WTC11 (cell line): ENCODE measurements at regions not wholly inside any gene's neighbourhood (a gene's known extent, or its start where the extent isn't known, plus 50 kb on each side); places are given as distances from the start of the nearest gene placed in this dataset.

Experiments used
- CTCF ChIP-seq: fragments of 200-600 bp; IDR thresholded peaks from 2 replicates; pipeline ENCODE4 v1.8.0; 2022; ENCODE audit warnings: antibody characterized with exemption
- ESRRA ChIP-seq: sonication (generic); formaldehyde crosslinking; IDR thresholded peaks from 2 replicates; pipeline ENCODE4 v1.8.1; 2022; ENCODE audit warnings: mild to moderate bottlenecking, missing genetic modification reagents, borderline replicate concordance
- FOXK1 ChIP-seq: sonication (generic); formaldehyde crosslinking; IDR thresholded peaks from 2 replicates; pipeline ENCODE4 v1.8.0; 2022; ENCODE audit warnings: mild to moderate bottlenecking, moderate library complexity, missing genetic modification reagents
- IRF2 ChIP-seq: sonication (generic); formaldehyde crosslinking; IDR thresholded peaks from 2 replicates; pipeline ENCODE4 v1.8.0; 2022; ENCODE audit warnings: low read depth, missing genetic modification reagents, borderline replicate concordance
- JUN ChIP-seq: sonication (generic); formaldehyde crosslinking; IDR thresholded peaks from 2 replicates; pipeline ENCODE4 v1.8.0; 2023; ENCODE audit warnings: mild to moderate bottlenecking, missing genetic modification reagents
- KAT7 ChIP-seq: sonication (generic); formaldehyde crosslinking; IDR thresholded peaks from 2 replicates; pipeline ENCODE4 v1.8.1; 2023; ENCODE audit warnings: missing genetic modification reagents, mild to moderate bottlenecking, borderline replicate concordance
- MAX ChIP-seq: sonication (generic); formaldehyde crosslinking; IDR thresholded peaks from 2 replicates; pipeline ENCODE4 v1.8.0; 2022; ENCODE audit warnings: mild to moderate bottlenecking, missing genetic modification reagents
- NR2C2 ChIP-seq: sonication (generic); formaldehyde crosslinking; IDR thresholded peaks from 2 replicates; pipeline ENCODE4 v1.8.0; 2022; ENCODE audit warnings: mild to moderate bottlenecking, missing genetic modification reagents
- TEAD1 ChIP-seq: sonication (generic); formaldehyde crosslinking; IDR thresholded peaks from 2 replicates; pipeline ENCODE4 v1.8.0; 2022; ENCODE audit warnings: mild to moderate bottlenecking, missing genetic modification reagents
- TP53 ChIP-seq: sonication (generic); formaldehyde crosslinking; IDR thresholded peaks from 2 replicates; pipeline ENCODE4 v1.8.1; 2023; ENCODE audit warnings: mild to moderate bottlenecking, missing genetic modification reagents
- ZNF232 ChIP-seq: sonication (generic); formaldehyde crosslinking; IDR thresholded peaks from 2 replicates; pipeline ENCODE4 v1.8.0; 2022; ENCODE audit warnings: mild to moderate bottlenecking, missing genetic modification reagents
- TF ChIP-seq, protein P1 (sequence below): sonication (generic); formaldehyde crosslinking; conservative IDR thresholded peaks from 2 replicates; pipeline ENCODE4 v1.8.1; 2022; ENCODE audit warnings: mild to moderate bottlenecking, missing genetic modification reagents

GRCh38 chr2:17122887-17123501 lies 395.2 kb downstream of the RAD51AP2 start:
- TF ChIP-seq CTCF (no peak), KAT7 (CRISPR knock-in tag) (no peak), MAX (no peak), IRF2 (no peak), TEAD1 (CRISPR knock-in tag) (no peak), ESRRA (CRISPR knock-in tag) (no peak), FOXK1 (CRISPR knock-in tag) (no peak), TP53 (CRISPR knock-in tag) (no peak), JUN (CRISPR knock-in tag) (no peak), ZNF232 (CRISPR knock-in tag) (no peak), NR2C2 (CRISPR knock-in tag) (no peak)
- TF ChIP-seq, protein P1, sequence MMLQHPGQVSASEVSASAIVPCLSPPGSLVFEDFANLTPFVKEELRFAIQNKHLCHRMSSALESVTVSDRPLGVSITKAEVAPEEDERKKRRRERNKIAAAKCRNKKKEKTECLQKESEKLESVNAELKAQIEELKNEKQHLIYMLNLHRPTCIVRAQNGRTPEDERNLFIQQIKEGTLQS, result no peak
